Keratinocyte (primary cell): ENCODE measurements at regions not wholly inside any gene's neighbourhood (a gene's known extent, or its start where the extent isn't known, plus 50 kb on each side); places are given as distances from the start of the nearest gene placed in this dataset.

Source experiments
- DNase-seq: peaks from one replicate; pipeline ENCODE4 v3.0.0-alpha.2; 2011; ENCODE audit warnings: low read depth, missing footprints, low spot score
- FAIRE-seq: peaks from 2 replicates; lab custom pipeline; 2011; peaks lifted over from hg19 to GRCh38; lab: Jason Lieb, UNC
- H2AFZ ChIP-seq: 2 replicates; pipeline ENCODE4 v1.6.0; 2012; ENCODE audit warnings: low read length, control low read depth, inconsistent platforms; ENCODE audit not compliant: control insufficient read depth
- H3K27ac ChIP-seq: 2 replicates; pipeline ENCODE4 v1.5.1; 2011; ENCODE audit warnings: low read length; ENCODE audit not compliant: control insufficient read depth, insufficient read depth
- H3K27me3 ChIP-seq: 3 replicates; pipeline ENCODE4 v1.6.0; 2011; ENCODE audit warnings: low read length; ENCODE audit not compliant: control insufficient read depth, insufficient read depth; ENCODE audit errors: extremely low read depth
- H3K36me3 ChIP-seq, 2 experiments: 2 replicates in 1 of 2; 3 replicates in 1 of 2; pipeline ENCODE4 v1.5.1; 2011; ENCODE audit warnings: low read length in 2 of 2, mild to moderate bottlenecking in 1 of 2; ENCODE audit not compliant: control insufficient read depth in 2 of 2, insufficient read depth in 2 of 2; ENCODE audit errors: extremely low read depth in 1 of 2
- H3K4me1 ChIP-seq: 3 replicates; pipeline ENCODE4 v1.5.1; 2011; ENCODE audit warnings: low read length; ENCODE audit not compliant: control insufficient read depth, insufficient read depth; ENCODE audit errors: extremely low read depth
- H3K4me2 ChIP-seq: 3 replicates; pipeline ENCODE4 v1.6.0; 2011; ENCODE audit warnings: low read depth, low read length; ENCODE audit not compliant: control insufficient read depth, insufficient read depth; ENCODE audit errors: extremely low read depth
- H3K4me3 ChIP-seq, 3 experiments: fragments of 200-600 bp in 1 of 3; sonication (generic) in 1 of 3; 2 replicates in 2 of 3; 3 replicates in 1 of 3; pipeline ENCODE4 v1.5.1; 2011 to 2016; ENCODE audit warnings: low read length in 3 of 3, mild to moderate bottlenecking in 3 of 3, control low read depth in 2 of 3, inconsistent platforms in 1 of 3, low read depth in 1 of 3, mixed read lengths in 1 of 3, mixed run types in 1 of 3, moderate library complexity in 1 of 3; ENCODE audit not compliant: control insufficient read depth in 2 of 3, insufficient read depth in 2 of 3; ENCODE audit errors: extremely low read depth in 1 of 3
- H3K79me2 ChIP-seq: 2 replicates; pipeline ENCODE4 v1.6.0; 2012; ENCODE audit warnings: low read length; ENCODE audit not compliant: control insufficient read depth, insufficient read depth
- H3K9ac ChIP-seq: 3 replicates; pipeline ENCODE4 v1.6.0; 2011; ENCODE audit warnings: low read length; ENCODE audit not compliant: control insufficient read depth, insufficient read depth; ENCODE audit errors: extremely low read depth
- H3K9me1 ChIP-seq: 3 replicates; pipeline ENCODE4 v1.6.0; 2011; ENCODE audit warnings: low read length; ENCODE audit not compliant: control insufficient read depth, insufficient read depth; ENCODE audit errors: extremely low read depth
- H3K9me3 ChIP-seq: 2 replicates; pipeline ENCODE4 v1.5.1; 2012; ENCODE audit warnings: low read depth, low read length; ENCODE audit not compliant: control insufficient read depth
- H4K20me1 ChIP-seq: 3 replicates; pipeline ENCODE4 v1.6.0; 2011; ENCODE audit warnings: low read length; ENCODE audit not compliant: control insufficient read depth, insufficient read depth; ENCODE audit errors: extremely low read depth
- EZH2 ChIP-seq: IDR thresholded peaks from one replicate; pipeline ENCODE4 v1.6.1; 2012; ENCODE audit warnings: inconsistent platforms, mild to moderate bottlenecking, low read length, moderate library complexity
- dilution Hi-C: fragments of 300-500 bp; cut with MboI; formaldehyde crosslinking; loops from one replicate; pipeline ENCODE4 v1.7.0; 2020; ENCODE audit warnings: low sequenced_read_pairs; ENCODE audit not compliant: extremely low pct_ligation_motif_present
- TF ChIP-seq, protein P1 (sequence below), 3 experiments: IDR thresholded peaks in 1 of 3; conservative IDR thresholded peaks in 1 of 3; optimal IDR thresholded peaks in 1 of 3; 2 replicates in 2 of 3; 3 replicates in 1 of 3; pipeline versions ENCODE3 to v1.5.1; 2011; ENCODE audit warnings: low read length in 3 of 3, mild to moderate bottlenecking in 3 of 3, moderate library complexity in 2 of 3, control low read depth in 1 of 3, inconsistent platforms in 1 of 3; ENCODE audit not compliant: insufficient read depth in 2 of 3; ENCODE audit errors: extremely low read depth in 1 of 3

DNA sequence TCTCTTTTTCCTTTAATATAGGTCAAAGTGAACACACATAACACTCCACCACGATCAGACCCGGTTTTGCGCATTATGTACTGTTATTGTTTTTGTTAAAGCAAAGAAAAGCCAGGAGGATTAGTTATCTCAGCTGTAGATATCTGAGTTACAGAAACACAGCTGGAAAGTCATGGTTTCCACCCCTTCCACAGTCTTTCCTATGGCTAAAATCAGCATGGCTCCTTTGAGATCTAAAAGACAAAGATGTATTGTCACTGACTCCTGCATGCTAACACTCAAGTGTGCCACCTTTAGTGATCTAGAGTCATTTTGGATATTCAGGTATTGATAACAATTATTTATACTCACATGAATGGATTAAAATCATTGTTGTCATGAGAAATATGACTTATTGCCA, 260.0 kb downstream of the FIGN start:
- Histone ChIP-seq H3K4me2 (no peak overlapping the region), H3K27ac (no peak overlapping the region), H3K36me3 (no peaks in the 10 kb centered on the region), H3K9me1 (no peaks in the 10 kb centered on the region), H3K27me3 (no peaks in the 10 kb centered on the region), H3K9ac (no peak overlapping the region), H3K9me3 (no peaks in the 10 kb centered on the region), H3K79me2 (no peaks in the 10 kb centered on the region), H4K20me1 (no peaks in the 10 kb centered on the region), H3K4me3 (no peak overlapping the region), H3K4me1 (no peaks in the 10 kb centered on the region), H2AFZ (no peak overlapping the region)
- FAIRE-seq (no peak), DNase-seq (no peak)
- TF ChIP-seq, protein P1, sequence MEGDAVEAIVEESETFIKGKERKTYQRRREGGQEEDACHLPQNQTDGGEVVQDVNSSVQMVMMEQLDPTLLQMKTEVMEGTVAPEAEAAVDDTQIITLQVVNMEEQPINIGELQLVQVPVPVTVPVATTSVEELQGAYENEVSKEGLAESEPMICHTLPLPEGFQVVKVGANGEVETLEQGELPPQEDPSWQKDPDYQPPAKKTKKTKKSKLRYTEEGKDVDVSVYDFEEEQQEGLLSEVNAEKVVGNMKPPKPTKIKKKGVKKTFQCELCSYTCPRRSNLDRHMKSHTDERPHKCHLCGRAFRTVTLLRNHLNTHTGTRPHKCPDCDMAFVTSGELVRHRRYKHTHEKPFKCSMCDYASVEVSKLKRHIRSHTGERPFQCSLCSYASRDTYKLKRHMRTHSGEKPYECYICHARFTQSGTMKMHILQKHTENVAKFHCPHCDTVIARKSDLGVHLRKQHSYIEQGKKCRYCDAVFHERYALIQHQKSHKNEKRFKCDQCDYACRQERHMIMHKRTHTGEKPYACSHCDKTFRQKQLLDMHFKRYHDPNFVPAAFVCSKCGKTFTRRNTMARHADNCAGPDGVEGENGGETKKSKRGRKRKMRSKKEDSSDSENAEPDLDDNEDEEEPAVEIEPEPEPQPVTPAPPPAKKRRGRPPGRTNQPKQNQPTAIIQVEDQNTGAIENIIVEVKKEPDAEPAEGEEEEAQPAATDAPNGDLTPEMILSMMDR (optimal IDR thresholded peaks at IDR 0.05 in 1 of 3, IDR thresholded peaks at IDR 0.05 in 1 of 3, conservative IDR thresholded peaks at IDR 0.05 in 1 of 3; ENCODE audit: extremely low read depth in 1 of 3, insufficient read depth in 2 of 3, low read length in 3 of 3), result no peak
- no peak for TF ChIP-seq EZH2
- dilution Hi-C loops, result no loop called here

DNA sequence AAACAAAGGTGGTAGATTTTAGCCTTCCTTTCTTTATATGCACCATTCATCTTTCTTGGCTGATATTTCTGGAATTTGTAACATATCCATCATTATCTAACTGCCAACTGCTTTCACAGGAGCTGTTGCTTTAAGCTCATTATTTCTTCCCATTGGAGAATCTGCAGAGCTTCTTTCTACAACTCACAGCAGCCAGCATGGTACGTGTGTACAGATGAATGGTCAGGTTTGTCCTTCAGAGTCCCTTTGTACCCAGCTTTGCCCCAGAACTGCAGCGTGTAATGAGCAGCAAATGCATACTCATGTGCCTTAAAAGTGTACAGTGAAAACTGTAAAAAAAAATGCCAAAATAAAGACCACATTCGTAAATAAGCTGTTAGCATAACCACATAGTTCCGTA, 260.9 kb downstream of the FIGN start:
- TF ChIP-seq, protein P1 (optimal IDR thresholded peaks at IDR 0.05 in 1 of 3, IDR thresholded peaks at IDR 0.05 in 1 of 3, conservative IDR thresholded peaks at IDR 0.05 in 1 of 3; ENCODE audit: extremely low read depth in 1 of 3, insufficient read depth in 2 of 3, low read length in 3 of 3), result no peak
- no peak for TF ChIP-seq EZH2
- H3K36me3 ChIP-seq, result no peaks in the 10 kb centered on the region

More for the DNA sequence above, 260.9 kb downstream of the FIGN start:
- FAIRE-seq (no peak), DNase-seq (no peak)
- Histone ChIP-seq H3K9ac (no peak overlapping the region), H3K4me3 (no peak overlapping the region), H3K79me2 (no peaks in the 10 kb centered on the region), H3K4me1 (no peaks in the 10 kb centered on the region), H3K27ac (no peak overlapping the region), H3K9me3 (no peaks in the 10 kb centered on the region), H3K27me3 (no peaks in the 10 kb centered on the region), H2AFZ (no peak overlapping the region), H4K20me1 (no peaks in the 10 kb centered on the region), H3K9me1 (no peaks in the 10 kb centered on the region), H3K4me2 (no peak overlapping the region)
- dilution Hi-C loops, result no loop called here
